ENCODE measurements at regions not wholly inside any gene's neighbourhood (a gene's known extent, or its start where the extent isn't known, plus 50 kb on each side); places are given as distances from the start of the nearest gene placed in this dataset.

GRCh38 chr2:153140498-153140897 is 338.1 kb downstream of the RPRM start:
- Histone ChIP-seq H3K36me3 (replicated peaks; ENCODE audit: insufficient read depth, low read depth) (no peaks in the 10 kb centered on the region), H3K4me2 (no peak overlapping the region), H2AFZ (no peak overlapping the region), H3K4me3 (no peak overlapping the region), H3K9me2 (replicated peaks; ENCODE audit: insufficient read depth) (no peaks in the 10 kb centered on the region), H3K79me2 (no peaks in the 10 kb centered on the region), H3K27me3 (no peaks in the 10 kb centered on the region), H3K4me1 (ENCODE audit: insufficient read depth) (no peaks in the 10 kb centered on the region), H3K9me3 (ENCODE audit: low read depth) (no peaks in the 10 kb centered on the region), H3K27ac (no peak overlapping the region), H4K20me1 (ENCODE audit: insufficient read depth, poor library complexity, severe bottlenecking) (no peaks in the 10 kb centered on the region)
- DNase-seq (ENCODE audit: low spot score) = no peak
- 100% methylated on average over 1 of the region's 1 CpG for WGBS (ENCODE audit: low lambda C conversion rate, missing lambda C conversion rate)
- TF ChIP-seq EZH2 (IDR thresholded peaks at IDR 0.05; ENCODE audit: borderline replicate concordance) = no peak
- no peak for TF ChIP-seq CTCF (IDR thresholded peaks at IDR 0.05; ENCODE audit: poor library complexity)
- no peak for TF ChIP-seq EZH2phosphoT487 (IDR thresholded peaks at IDR 0.05; ENCODE audit: low read depth, severe bottlenecking, unreplicated experiment)

- no peaks in the 10 kb centered on the region for H3K4me1 ChIP-seq (ENCODE audit: insufficient read depth)
- H3K36me3 ChIP-seq (replicated peaks; ENCODE audit: insufficient read depth, low read depth) = no peaks in the 10 kb centered on the region
- TF ChIP-seq EZH2phosphoT487 (IDR thresholded peaks at IDR 0.05; ENCODE audit: low read depth, severe bottlenecking, unreplicated experiment) = no peak
- TF ChIP-seq EZH2 (IDR thresholded peaks at IDR 0.05; ENCODE audit: borderline replicate concordance) = no peak
- no peak for TF ChIP-seq CTCF (IDR thresholded peaks at IDR 0.05; ENCODE audit: poor library complexity)
- no peaks in the 10 kb centered on the region for H3K27me3 ChIP-seq
- DNase-seq (ENCODE audit: low spot score) = no peak
- no peak overlapping the region for H3K4me3 ChIP-seq
- H2AFZ ChIP-seq = no peak overlapping the region
- H3K9me2 ChIP-seq (replicated peaks; ENCODE audit: insufficient read depth) = no peaks in the 10 kb centered on the region
- WGBS (ENCODE audit: low lambda C conversion rate, missing lambda C conversion rate) = 92% methylated on average over 2 of the region's 2 CpGs
- H4K20me1 ChIP-seq (ENCODE audit: insufficient read depth, poor library complexity, severe bottlenecking) = no peaks in the 10 kb centered on the region
- H3K9me3 ChIP-seq (ENCODE audit: low read depth) = no peaks in the 10 kb centered on the region
- no peak overlapping the region for H3K4me2 ChIP-seq
- no peak overlapping the region for H3K27ac ChIP-seq
- no peaks in the 10 kb centered on the region for H3K79me2 ChIP-seq
Measured at GRCh38 chr2:153138651-153139375, 339.7 kb downstream of the RPRM start.

- H3K36me3 ChIP-seq (replicated peaks; ENCODE audit: insufficient read depth, low read depth) = no peaks in the 10 kb centered on the region
- no peak for DNase-seq (ENCODE audit: low spot score)
- no peaks in the 10 kb centered on the region for H4K20me1 ChIP-seq (ENCODE audit: insufficient read depth, poor library complexity, severe bottlenecking)
- 83% methylated on average over 2 of the region's 2 CpGs for WGBS (ENCODE audit: low lambda C conversion rate, missing lambda C conversion rate)
- H3K4me3 ChIP-seq = no peak overlapping the region
- H3K27me3 ChIP-seq = no peaks in the 10 kb centered on the region
- no peaks in the 10 kb centered on the region for H3K79me2 ChIP-seq
- no peak overlapping the region for H2AFZ ChIP-seq
- TF ChIP-seq EZH2phosphoT487 (IDR thresholded peaks at IDR 0.05; ENCODE audit: low read depth, severe bottlenecking, unreplicated experiment) (no peak), CTCF (IDR thresholded peaks at IDR 0.05; ENCODE audit: poor library complexity) (no peak), EZH2 (IDR thresholded peaks at IDR 0.05; ENCODE audit: borderline replicate concordance) (no peak)
- H3K4me2 ChIP-seq = no peak overlapping the region
- H3K9me2 ChIP-seq (replicated peaks; ENCODE audit: insufficient read depth) = no peaks in the 10 kb centered on the region
- H3K4me1 ChIP-seq (ENCODE audit: insufficient read depth) = no peaks in the 10 kb centered on the region
- H3K9me3 ChIP-seq (ENCODE audit: low read depth) = no peaks in the 10 kb centered on the region
- H3K27ac ChIP-seq = no peak overlapping the region
Measured at GRCh38 chr2:153136216-153136615, 342.3 kb downstream of the RPRM start.
